ENCODE measurements at regions not wholly inside any gene's neighbourhood (a gene's known extent, or its start where the extent isn't known, plus 50 kb on each side); places are given as distances from the start of the nearest gene placed in this dataset.

GRCh38 chr2:224127871-224128501, 88.9 kb upstream of the SERPINE2 start:
- no peak for ATAC-seq
- WGBS, 2 donors (ENCODE audit: low coverage in 1 of 2), result 28 to 44% methylated on average over 5 of the region's 5 CpGs
- H3K4me1 ChIP-seq, result no peaks in the 10 kb centered on the region
- H3K9me3 ChIP-seq, result no peaks in the 10 kb centered on the region
- no peak overlapping the region for H3K4me3 ChIP-seq
- no peak overlapping the region for H3K27ac ChIP-seq
- no peaks in the 10 kb centered on the region for H3K27me3 ChIP-seq
- no peaks in the 10 kb centered on the region for H3K36me3 ChIP-seq
- TF ChIP-seq POLR2AphosphoS5 (IDR thresholded peaks at IDR 0.05) (no peak), POLR2A (IDR thresholded peaks at IDR 0.05) (no peak), EP300 (IDR thresholded peaks at IDR 0.05) (no peak)
- TF ChIP-seq, protein P1, sequence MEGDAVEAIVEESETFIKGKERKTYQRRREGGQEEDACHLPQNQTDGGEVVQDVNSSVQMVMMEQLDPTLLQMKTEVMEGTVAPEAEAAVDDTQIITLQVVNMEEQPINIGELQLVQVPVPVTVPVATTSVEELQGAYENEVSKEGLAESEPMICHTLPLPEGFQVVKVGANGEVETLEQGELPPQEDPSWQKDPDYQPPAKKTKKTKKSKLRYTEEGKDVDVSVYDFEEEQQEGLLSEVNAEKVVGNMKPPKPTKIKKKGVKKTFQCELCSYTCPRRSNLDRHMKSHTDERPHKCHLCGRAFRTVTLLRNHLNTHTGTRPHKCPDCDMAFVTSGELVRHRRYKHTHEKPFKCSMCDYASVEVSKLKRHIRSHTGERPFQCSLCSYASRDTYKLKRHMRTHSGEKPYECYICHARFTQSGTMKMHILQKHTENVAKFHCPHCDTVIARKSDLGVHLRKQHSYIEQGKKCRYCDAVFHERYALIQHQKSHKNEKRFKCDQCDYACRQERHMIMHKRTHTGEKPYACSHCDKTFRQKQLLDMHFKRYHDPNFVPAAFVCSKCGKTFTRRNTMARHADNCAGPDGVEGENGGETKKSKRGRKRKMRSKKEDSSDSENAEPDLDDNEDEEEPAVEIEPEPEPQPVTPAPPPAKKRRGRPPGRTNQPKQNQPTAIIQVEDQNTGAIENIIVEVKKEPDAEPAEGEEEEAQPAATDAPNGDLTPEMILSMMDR (IDR thresholded peaks at IDR 0.05), result no peak

DNA sequence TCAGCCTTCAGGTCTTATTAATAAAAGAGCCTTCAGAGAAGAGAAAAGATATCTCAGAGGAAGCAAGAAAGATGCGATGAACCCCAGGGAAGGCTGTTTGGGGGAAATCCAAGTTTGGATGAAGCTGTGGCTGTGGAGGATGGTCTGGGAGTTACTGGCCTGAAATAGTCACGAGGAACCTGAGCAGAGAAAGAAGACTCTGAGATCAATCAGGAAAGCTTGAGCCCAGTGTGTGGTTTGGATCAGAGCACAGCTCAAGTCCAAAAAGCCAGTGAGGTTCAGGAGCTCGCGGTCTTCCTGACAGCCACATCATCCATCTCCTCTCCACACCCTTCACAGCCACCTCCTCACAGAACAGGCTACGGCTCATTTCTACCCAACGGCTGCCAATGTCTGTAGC, 87.4 kb upstream of the SERPINE2 start:
- H3K27ac ChIP-seq, result no peak overlapping the region
- no peaks in the 10 kb centered on the region for H3K36me3 ChIP-seq
- no peak for TF ChIP-seq POLR2A (IDR thresholded peaks at IDR 0.05)
- TF ChIP-seq, protein P1 (IDR thresholded peaks at IDR 0.05), result no peak
- no peak for TF ChIP-seq EP300 (IDR thresholded peaks at IDR 0.05)
- no peak for TF ChIP-seq POLR2AphosphoS5 (IDR thresholded peaks at IDR 0.05)
- ATAC-seq, result no peak
- WGBS, 2 donors (ENCODE audit: low coverage in 1 of 2), result 50 to 53% methylated on average over 6 of the region's 6 CpGs
- H3K9me3 ChIP-seq, result no peaks in the 10 kb centered on the region
- H3K4me3 ChIP-seq, result no peak overlapping the region
- H3K27me3 ChIP-seq, result no peaks in the 10 kb centered on the region
- no peaks in the 10 kb centered on the region for H3K4me1 ChIP-seq

DNA sequence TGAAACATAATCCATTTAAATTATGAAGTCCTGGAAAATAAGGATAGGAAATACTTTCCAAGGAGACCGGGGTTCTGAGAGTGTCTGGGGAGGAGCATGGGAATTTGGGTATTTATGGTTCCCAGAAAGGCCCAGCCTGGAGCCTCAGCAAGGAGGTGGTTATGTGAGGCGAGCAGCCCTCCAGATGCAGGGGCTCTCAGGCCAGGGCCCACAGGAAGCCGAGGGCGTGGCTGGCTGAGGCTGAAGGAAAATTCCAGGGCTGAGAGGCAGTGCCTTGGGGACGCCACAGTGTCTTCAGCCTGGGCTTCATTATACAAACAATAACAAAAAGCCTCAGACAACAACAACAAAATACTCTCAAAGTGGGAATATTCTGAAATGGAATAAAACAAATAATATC, 86.9 kb upstream of the SERPINE2 start:
- no peaks in the 10 kb centered on the region for H3K4me1 ChIP-seq
- TF ChIP-seq POLR2AphosphoS5 (IDR thresholded peaks at IDR 0.05), result no peak
- TF ChIP-seq, protein P1 (IDR thresholded peaks at IDR 0.05), result no peak
- no peak for TF ChIP-seq EP300 (IDR thresholded peaks at IDR 0.05)
- TF ChIP-seq POLR2A (IDR thresholded peaks at IDR 0.05), result no peak
- no peak overlapping the region for H3K27ac ChIP-seq
- no peaks in the 10 kb centered on the region for H3K9me3 ChIP-seq
- H3K36me3 ChIP-seq, result no peaks in the 10 kb centered on the region
- no peaks in the 10 kb centered on the region for H3K27me3 ChIP-seq
- ATAC-seq, result no peak
- no peak overlapping the region for H3K4me3 ChIP-seq
- WGBS, 2 donors (ENCODE audit: low coverage in 1 of 2), result 53% methylated on average over 5 of the region's 5 CpGs; no CpG with 5 or more reads in 1 of the 2 donors

GRCh38 chr2:224122542-224122941, 83.5 kb upstream of the SERPINE2 start:
- no peak overlapping the region for H3K4me3 ChIP-seq
- ATAC-seq, result no peak
- H3K36me3 ChIP-seq, result no peaks in the 10 kb centered on the region
- no peak overlapping the region for H3K27ac ChIP-seq
- TF ChIP-seq POLR2A (IDR thresholded peaks at IDR 0.05) (no peak), POLR2AphosphoS5 (IDR thresholded peaks at IDR 0.05) (no peak), EP300 (IDR thresholded peaks at IDR 0.05) (no peak)
- TF ChIP-seq, protein P1 (IDR thresholded peaks at IDR 0.05), result no peak
- no peaks in the 10 kb centered on the region for H3K9me3 ChIP-seq
- H3K27me3 ChIP-seq, result no peaks in the 10 kb centered on the region
- no peaks in the 10 kb centered on the region for H3K4me1 ChIP-seq

DNA sequence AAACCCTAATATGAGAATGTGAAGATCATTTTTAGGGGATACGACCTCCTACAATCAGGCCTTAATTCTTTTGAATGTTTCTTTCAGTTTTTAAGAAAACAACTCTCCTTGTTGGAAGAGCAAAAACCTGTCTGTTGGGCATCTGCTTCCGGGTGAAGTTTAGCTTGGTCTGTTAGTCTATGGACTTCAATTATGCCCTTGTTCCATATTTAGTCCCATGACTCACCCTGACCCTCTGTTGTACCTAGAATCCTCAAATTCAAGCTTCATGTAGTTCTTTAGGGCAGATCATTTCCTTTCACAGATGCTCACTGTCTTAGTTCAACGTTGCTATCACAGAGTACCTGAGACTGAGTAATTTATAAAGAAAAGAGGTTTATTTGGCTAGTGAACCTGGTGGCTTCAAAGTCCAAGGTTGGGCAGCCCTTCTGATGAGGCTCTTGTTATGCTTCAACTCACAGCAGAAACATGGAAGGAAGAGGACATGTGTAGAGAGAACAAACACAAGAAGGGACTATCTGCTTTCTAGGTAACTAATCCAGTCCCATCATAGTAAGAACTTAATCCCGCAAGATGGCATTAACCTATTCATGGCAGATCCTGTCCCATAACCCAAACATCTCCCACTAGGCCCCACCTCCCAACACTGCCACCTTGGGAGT, 82.5 kb upstream of the SERPINE2 start:
- TF ChIP-seq EP300 (IDR thresholded peaks at IDR 0.05) (no peak), POLR2AphosphoS5 (IDR thresholded peaks at IDR 0.05) (no peak), POLR2A (IDR thresholded peaks at IDR 0.05) (no peak)
- TF ChIP-seq, protein P1 (IDR thresholded peaks at IDR 0.05), result no peak
- ATAC-seq, result no peak
- 75 to 84% methylated on average over 4 of the region's 4 CpGs for WGBS, 2 donors (ENCODE audit: low coverage in 1 of 2)
- Histone ChIP-seq H3K4me3 (no peak overlapping the region), H3K27ac (no peak overlapping the region), H3K27me3 (no peaks in the 10 kb centered on the region), H3K36me3 (no peaks in the 10 kb centered on the region), H3K9me3 (no peaks in the 10 kb centered on the region), H3K4me1 (no peaks in the 10 kb centered on the region)

Measured in gastroesophageal sphincter (tissue), 4 donors.